Trophoblast cell (in vitro differentiated cells and primary cell): ENCODE measurements at regions not wholly inside any gene's neighbourhood (a gene's known extent, or its start where the extent isn't known, plus 50 kb on each side); places are given as distances from the start of the nearest gene placed in this dataset.

ENCODE experiments used
- DNase-seq, 2 donors: peaks; one replicate each; pipeline ENCODE4 v3.0.0-alpha.2; 2016
- H2AFZ ChIP-seq: 2 replicates; pipeline ENCODE4 v1.6.1; 2013; ENCODE audit warnings: low read length, moderate library complexity, mild to moderate bottlenecking; ENCODE audit not compliant: insufficient read depth, poor library complexity
- H2AK5ac ChIP-seq: 2 replicates; pipeline ENCODE4 v1.6.1; 2013; ENCODE audit warnings: mild to moderate bottlenecking, low read length
- H2BK120ac ChIP-seq: 2 replicates; pipeline ENCODE4 v1.6.1; 2013; ENCODE audit warnings: low read length, mild to moderate bottlenecking, moderate library complexity; ENCODE audit not compliant: insufficient read depth, poor library complexity
- H2BK12ac ChIP-seq: 2 replicates; pipeline ENCODE4 v1.6.1; 2013; ENCODE audit warnings: mild to moderate bottlenecking, low read length, moderate library complexity
- H2BK5ac ChIP-seq: 2 replicates; pipeline ENCODE4 v1.6.1; 2013; ENCODE audit warnings: low read length, low read depth, moderate library complexity, mild to moderate bottlenecking; ENCODE audit not compliant: poor library complexity
- H3K14ac ChIP-seq: 2 replicates; pipeline ENCODE4 v1.6.1; 2013; ENCODE audit warnings: mild to moderate bottlenecking, low read length
- H3K18ac ChIP-seq: 2 replicates; pipeline ENCODE4 v1.6.1; 2013; ENCODE audit warnings: mild to moderate bottlenecking, low read length
- H3K23ac ChIP-seq: 2 replicates; pipeline ENCODE4 v1.6.1; 2013; ENCODE audit warnings: low read length
- H3K27ac ChIP-seq: 2 replicates; pipeline ENCODE4 v1.5.1; 2013; ENCODE audit warnings: low read depth, mild to moderate bottlenecking, inconsistent platforms, low read length, moderate library complexity
- H3K27me3 ChIP-seq: 2 replicates; pipeline ENCODE4 v1.6.1; 2013; ENCODE audit warnings: inconsistent platforms, mild to moderate bottlenecking, low read length, moderate library complexity; ENCODE audit not compliant: insufficient read depth
- H3K36me3 ChIP-seq, 2 experiments: 1 replicate in 1 of 2; 2 replicates in 1 of 2; pipeline ENCODE4 v1.6.1; 2013; ENCODE audit warnings: low read length in 2 of 2, mild to moderate bottlenecking in 2 of 2, moderate library complexity in 1 of 2; ENCODE audit not compliant: insufficient read depth in 2 of 2, control insufficient read depth in 1 of 2
- H3K4ac ChIP-seq: 2 replicates; pipeline ENCODE4 v1.6.1; 2013; ENCODE audit warnings: low read depth, mild to moderate bottlenecking, low read length, moderate library complexity
- H3K4me1 ChIP-seq, 2 experiments: 1 replicate in 1 of 2; 2 replicates in 1 of 2; pipeline ENCODE4 v1.6.1; 2013; ENCODE audit warnings: low read length in 2 of 2, mild to moderate bottlenecking in 2 of 2, moderate library complexity in 1 of 2; ENCODE audit not compliant: insufficient read depth in 2 of 2, control insufficient read depth in 1 of 2
- H3K4me2 ChIP-seq: 2 replicates; pipeline ENCODE4 v1.6.1; 2013; ENCODE audit warnings: inconsistent platforms, mild to moderate bottlenecking, low read length, moderate library complexity
- H3K4me3 ChIP-seq: 2 replicates; pipeline ENCODE4 v1.5.1; 2013; ENCODE audit warnings: mild to moderate bottlenecking, low read depth, low read length, inconsistent platforms
- H3K79me1 ChIP-seq: one replicate; pipeline ENCODE4 v1.6.1; 2013; ENCODE audit warnings: low read length
- H3K79me2 ChIP-seq: 2 replicates; pipeline ENCODE4 v1.6.1; 2013; ENCODE audit warnings: low read length, mild to moderate bottlenecking; ENCODE audit not compliant: control insufficient read depth, insufficient read depth, poor library complexity
- H3K9ac ChIP-seq: 2 replicates; pipeline ENCODE4 v1.6.1; 2013; ENCODE audit warnings: mild to moderate bottlenecking, low read length
- H3K9me3 ChIP-seq: 2 replicates; pipeline ENCODE4 v1.6.1; 2013; ENCODE audit warnings: low read depth, mild to moderate bottlenecking, control low read depth, inconsistent platforms, low read length; ENCODE audit not compliant: insufficient read depth
- H4K12ac ChIP-seq: 2 replicates; pipeline ENCODE4 v1.6.1; 2013; ENCODE audit warnings: low read depth, mild to moderate bottlenecking, low read length, moderate library complexity
- H4K8ac ChIP-seq: 2 replicates; pipeline ENCODE4 v1.6.1; 2013; ENCODE audit warnings: low read depth, mild to moderate bottlenecking, low read length, moderate library complexity
- H4K91ac ChIP-seq: one replicate; pipeline ENCODE4 v1.6.1; 2013; ENCODE audit warnings: low read depth, mild to moderate bottlenecking, low read length, moderate library complexity
- WGBS: extraction: QIAGEN DNeasy Blood & Tissue Kit; methylation state at CpG from one replicate; pipeline ENCODE4 v1.1.7; 2013; ENCODE audit warnings: missing lambda C conversion rate; ENCODE audit not compliant: insufficient read length, insufficient coverage; ENCODE audit errors: extremely low coverage; 5-methylcytosine and 5-hydroxymethylcytosine counted together

- no peaks in the 10 kb centered on the region for H3K79me1 ChIP-seq
- H3K9me3 ChIP-seq: peaks cover 2% of the 10 kb centered on the region
Measured at GRCh38 chr2:128833664-128834027, 515.0 kb upstream of the HS6ST1 start.

GRCh38 chr2:128834207-128834879 lies 515.7 kb upstream of the HS6ST1 start:
- no peak overlapping the region for H2BK120ac ChIP-seq
- no peaks in the 10 kb centered on the region for H3K79me2 ChIP-seq
- H2AK5ac ChIP-seq: no peak overlapping the region
- no peak overlapping the region for H3K14ac ChIP-seq
- H2BK12ac ChIP-seq: no peak overlapping the region
- no peaks in the 10 kb centered on the region for H3K27me3 ChIP-seq
- H4K91ac ChIP-seq: no peak overlapping the region
- no peak overlapping the region for H3K4ac ChIP-seq
- no peaks in the 10 kb centered on the region for H3K79me1 ChIP-seq
- WGBS: no CpG with 5 or more reads among the region's 8 CpGs
- no peak overlapping the region for H3K4me2 ChIP-seq
- peaks cover 2% of the 10 kb centered on the region for H3K9me3 ChIP-seq
- H4K8ac ChIP-seq: no peak overlapping the region
- no peak overlapping the region for H3K9ac ChIP-seq
- H3K36me3 ChIP-seq: no peaks in the 10 kb centered on the region
- H3K23ac ChIP-seq: no peak overlapping the region
- no peak overlapping the region for H3K18ac ChIP-seq
- H3K4me3 ChIP-seq: no peak overlapping the region
- no peak overlapping the region for H4K12ac ChIP-seq
- no peak overlapping the region for H2BK5ac ChIP-seq
- no peak overlapping the region for H2AFZ ChIP-seq
- H3K27ac ChIP-seq: no peak overlapping the region
- no peak for DNase-seq
- no peaks in the 10 kb centered on the region for H3K4me1 ChIP-seq

More at GRCh38 chr2:128833664-128834027, 515.0 kb upstream of the HS6ST1 start:
- Histone ChIP-seq H2AFZ (no peak overlapping the region), H2BK5ac (no peak overlapping the region), H3K14ac (no peak overlapping the region), H3K18ac (no peak overlapping the region), H4K8ac (no peak overlapping the region), H2BK12ac (no peak overlapping the region), H2BK120ac (no peak overlapping the region), H3K79me2 (no peaks in the 10 kb centered on the region), H4K91ac (no peak overlapping the region), H3K4me1 (no peaks in the 10 kb centered on the region), H3K9ac (no peak overlapping the region), H3K4ac (no peak overlapping the region), H3K27ac (no peak overlapping the region), H3K36me3 (no peaks in the 10 kb centered on the region), H2AK5ac (no peak overlapping the region), H3K23ac (no peak overlapping the region), H3K4me2 (no peak overlapping the region), H3K4me3 (no peak overlapping the region), H3K27me3 (no peaks in the 10 kb centered on the region), H4K12ac (no peak overlapping the region)
- DNase-seq: no peak
- whole genome bisulfite sequencing: no CpG with 5 or more reads among the region's 6 CpGs

- no peaks in the 10 kb centered on the region for H3K79me1 ChIP-seq
- no peaks in the 10 kb centered on the region for H3K27me3 ChIP-seq
- H3K23ac ChIP-seq: no peak overlapping the region
- no peak overlapping the region for H2AFZ ChIP-seq
- WGBS: no CpG with 5 or more reads among the region's 7 CpGs
- no peak overlapping the region for H4K8ac ChIP-seq
- no peaks in the 10 kb centered on the region for H3K79me2 ChIP-seq
- H3K9me3 ChIP-seq: peaks cover 2% of the 10 kb centered on the region
- H2BK12ac ChIP-seq: no peak overlapping the region
- H3K4me1 ChIP-seq: no peaks in the 10 kb centered on the region
- H3K4me3 ChIP-seq: no peak overlapping the region
- H3K4me2 ChIP-seq: no peak overlapping the region
- no peak overlapping the region for H4K12ac ChIP-seq
- no peak overlapping the region for H3K9ac ChIP-seq
- no peak overlapping the region for H3K18ac ChIP-seq
- H3K36me3 ChIP-seq: no peaks in the 10 kb centered on the region
- no peak overlapping the region for H2AK5ac ChIP-seq
- no peak overlapping the region for H3K14ac ChIP-seq
- no peak overlapping the region for H2BK120ac ChIP-seq
- H3K4ac ChIP-seq: no peak overlapping the region
- DNase-seq: no peak
- no peak overlapping the region for H2BK5ac ChIP-seq
- H3K27ac ChIP-seq: no peak overlapping the region
- no peak overlapping the region for H4K91ac ChIP-seq
Measured at GRCh38 chr2:128834880-128835252, 516.2 kb upstream of the HS6ST1 start.

- Histone ChIP-seq H3K36me3 (no peaks in the 10 kb centered on the region), H3K4me2 (no peak overlapping the region), H3K9ac (no peak overlapping the region), H4K91ac (no peak overlapping the region), H2AFZ (no peak overlapping the region), H2BK5ac (no peak overlapping the region), H3K23ac (no peak overlapping the region), H3K4ac (no peak overlapping the region), H2BK12ac (no peak overlapping the region), H3K27ac (no peak overlapping the region), H2BK120ac (no peak overlapping the region), H3K27me3 (no peaks in the 10 kb centered on the region), H3K14ac (no peak overlapping the region), H3K4me3 (no peak overlapping the region), H4K8ac (no peak overlapping the region), H3K79me2 (no peaks in the 10 kb centered on the region), H3K4me1 (no peaks in the 10 kb centered on the region), H2AK5ac (no peak overlapping the region), H3K79me1 (no peaks in the 10 kb centered on the region), H3K18ac (no peak overlapping the region), H3K9me3 (peaks cover 2% of the 10 kb centered on the region), H4K12ac (no peak overlapping the region)
- DNase-seq: no peak
- no CpG with 5 or more reads among the region's 10 CpGs for WGBS
Measured at GRCh38 chr2:128835342-128835855, 516.7 kb upstream of the HS6ST1 start.
